ENCODE measurements at regions not wholly inside any gene's neighbourhood (a gene's known extent, or its start where the extent isn't known, plus 50 kb on each side); places are given as distances from the start of the nearest gene placed in this dataset.
A peak's percentile ranks its signal among the peaks of the same experiment; 100 is the strongest.

GRCh38 chr3:166322391-166322790, 485.2 kb upstream of the BCHE start:
- no peaks in the 10 kb centered on the region for H3K4me1 Mint-ChIP-seq (ENCODE audit: insufficient read depth, unreplicated experiment)
- ChIA-PET POLR2A (no interaction called here), CTCF (no interaction called here)
- H3K27me3 Mint-ChIP-seq (ENCODE audit: insufficient read depth, unreplicated experiment) = no peaks in the 10 kb centered on the region
- DNase-seq (ENCODE audit: unreplicated experiment) = no peak
- H3K27ac Mint-ChIP-seq (ENCODE audit: low read depth, unreplicated experiment) = no peak overlapping the region
- intact Hi-C loops (cut with micrococcal nuclease) = no loop called here
- TF ChIP-seq CTCF (IDR thresholded peaks at IDR 0.05; ENCODE audit: unreplicated experiment) = no peak
- H3K9me3 Mint-ChIP-seq (ENCODE audit: unreplicated experiment) = no peaks in the 10 kb centered on the region
- H3K4me3 Mint-ChIP-seq (ENCODE audit: unreplicated experiment) = no peak overlapping the region
- H3K36me3 Mint-ChIP-seq (ENCODE audit: insufficient read depth, unreplicated experiment) = no peaks in the 10 kb centered on the region
- BruUV-seq (replicated peaks) = no TSS peak

- peaks cover 8% of the 10 kb centered on the region for H3K4me1 Mint-ChIP-seq (ENCODE audit: insufficient read depth, unreplicated experiment)
- no peak for TF ChIP-seq CTCF (IDR thresholded peaks at IDR 0.05; ENCODE audit: unreplicated experiment)
- intact Hi-C loops (cut with micrococcal nuclease) = no loop called here
- no peak overlapping the region for H3K4me3 Mint-ChIP-seq (ENCODE audit: unreplicated experiment)
- no peaks in the 10 kb centered on the region for H3K36me3 Mint-ChIP-seq (ENCODE audit: insufficient read depth, unreplicated experiment)
- POLR2A ChIA-PET = interaction anchor here (0.9 kb wide), 1 partner anchor 14 kb away, joined by 3 read pairs; no protein-coding TSS in a partner anchor
- DNase-seq (ENCODE audit: unreplicated experiment) = no peak
- BruUV-seq (replicated peaks) = no TSS peak
- H3K27ac Mint-ChIP-seq (ENCODE audit: low read depth, unreplicated experiment) = no peak overlapping the region
- CTCF ChIA-PET = interaction anchor here (0.9 kb wide), 1 partner anchor 24 kb away, joined by 3 read pairs; no protein-coding TSS in a partner anchor
- no peaks in the 10 kb centered on the region for H3K27me3 Mint-ChIP-seq (ENCODE audit: insufficient read depth, unreplicated experiment)
- peaks cover 7% of the 10 kb centered on the region for H3K9me3 Mint-ChIP-seq (ENCODE audit: unreplicated experiment)
Observed at GRCh38 chr3:166307756-166308350, 470.6 kb upstream of the BCHE start.

GRCh38 chr3:166304584-166304983, 467.4 kb upstream of the BCHE start:
- no peaks in the 10 kb centered on the region for H3K36me3 Mint-ChIP-seq (ENCODE audit: insufficient read depth, unreplicated experiment)
- intact Hi-C loops (cut with micrococcal nuclease) = no loop called here
- H3K4me1 Mint-ChIP-seq (ENCODE audit: insufficient read depth, unreplicated experiment) = peaks cover 8% of the 10 kb centered on the region
- BruUV-seq (replicated peaks) = no TSS peak
- peak; percentile 6 for DNase-seq (ENCODE audit: unreplicated experiment)
- POLR2A ChIA-PET = interaction anchor here (0.6 kb wide), 1 partner anchor 38 kb away, joined by 3 read pairs; no protein-coding TSS in a partner anchor
- peak overlapping the region; percentile 20 for H3K27ac Mint-ChIP-seq (ENCODE audit: low read depth, unreplicated experiment)
- CTCF ChIA-PET = interaction anchor here (0.5 to 0.7 kb wide), 2 partner anchors 264 to 288 kb away, joined by 3 read pairs; no protein-coding TSS in a partner anchor
- peaks cover 2% of the 10 kb centered on the region for H3K9me3 Mint-ChIP-seq (ENCODE audit: unreplicated experiment)
- TF ChIP-seq CTCF (IDR thresholded peaks at IDR 0.05; ENCODE audit: unreplicated experiment) = no peak
- no peaks in the 10 kb centered on the region for H3K27me3 Mint-ChIP-seq (ENCODE audit: insufficient read depth, unreplicated experiment)
- no peak overlapping the region for H3K4me3 Mint-ChIP-seq (ENCODE audit: unreplicated experiment)

- no peak for DNase-seq (ENCODE audit: unreplicated experiment)
- intact Hi-C loops (cut with micrococcal nuclease) = no loop called here
- Mint-ChIP-seq H3K36me3 (ENCODE audit: insufficient read depth, unreplicated experiment) (no peaks in the 10 kb centered on the region), H3K4me3 (ENCODE audit: unreplicated experiment) (no peak overlapping the region), H3K4me1 (ENCODE audit: insufficient read depth, unreplicated experiment) (peaks cover 8% of the 10 kb centered on the region), H3K9me3 (ENCODE audit: unreplicated experiment) (no peaks in the 10 kb centered on the region), H3K27ac (ENCODE audit: low read depth, unreplicated experiment) (no peak overlapping the region), H3K27me3 (ENCODE audit: insufficient read depth, unreplicated experiment) (no peaks in the 10 kb centered on the region)
- TF ChIP-seq CTCF (IDR thresholded peaks at IDR 0.05; ENCODE audit: unreplicated experiment) = no peak
- POLR2A ChIA-PET = interaction anchor here (0.6 kb wide), 1 partner anchor 1432 kb away, joined by 3 read pairs; the partner anchor contains the start of gene SERPINI1
- no TSS peak for BruUV-seq (replicated peaks)
- CTCF ChIA-PET = interaction anchor here (0.6 kb wide), 1 partner anchor 108 kb away, joined by 3 read pairs; no protein-coding TSS in a partner anchor
Observed at GRCh38 chr3:166303681-166304080, 466.5 kb upstream of the BCHE start.
